ENCODE measurements at regions not wholly inside any gene's neighbourhood (a gene's known extent, or its start where the extent isn't known, plus 50 kb on each side); places are given as distances from the start of the nearest gene placed in this dataset.

DNA sequence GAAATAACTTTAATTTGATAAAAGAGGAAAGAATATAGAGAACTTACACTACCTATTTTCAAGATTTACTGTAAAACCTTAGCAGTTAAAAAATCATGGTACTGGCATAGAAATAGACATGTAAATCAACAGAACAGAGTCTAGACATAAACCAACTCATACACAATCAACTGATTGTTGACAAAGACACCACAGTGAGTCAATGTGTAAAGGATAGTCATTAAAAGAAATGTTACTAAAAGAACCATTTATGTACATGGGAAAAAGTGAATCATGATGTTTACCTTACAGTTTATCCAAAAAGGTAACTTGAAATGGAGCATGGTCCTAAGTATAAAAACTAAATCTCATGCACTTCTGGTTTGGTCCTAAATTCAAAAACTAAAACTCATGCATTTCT, 847.4 kb downstream of the IGSF11 start:
- H3K36me3 ChIP-seq (replicated peaks in 1 of 2; ENCODE audit: control insufficient read depth in 1 of 2, insufficient read depth in 2 of 2, low read length in 1 of 2) = no peaks in the 10 kb centered on the region
- no peaks in the 10 kb centered on the region; the same call in 1 of the 2 replicates for H3K9me3 ChIP-seq
- H3K4me3 ChIP-seq (ENCODE audit: low read depth in 2 of 2, low read length in 1 of 2) = no peak overlapping the region
- no peak overlapping the region for H3K9ac ChIP-seq
- no peaks in the 10 kb centered on the region for H3K9me2 ChIP-seq
- no peaks in the 10 kb centered on the region for H3F3A ChIP-seq (replicated peaks; ENCODE audit: insufficient read depth)
- no peaks in the 10 kb centered on the region for H4K20me1 ChIP-seq (ENCODE audit: insufficient read depth)
- POLR2A ChIA-PET = no interaction called here
- no peak overlapping the region for H3K4me2 ChIP-seq
- CTCF ChIA-PET = no interaction called here
- no peak overlapping the region for H3K27ac ChIP-seq (ENCODE audit: low read depth in 2 of 2, low read length in 1 of 2)
- TF ChIP-seq FOSL2 (IDR thresholded peaks at IDR 0.05; ENCODE audit: borderline replicate concordance, low read depth) (no peak), YY1 (IDR thresholded peaks at IDR 0.05; ENCODE audit: low read depth) (no peak), RAD21 (IDR thresholded peaks at IDR 0.05; ENCODE audit: low read length) (no peak), FOXJ3 (CRISPR knock-in tag; IDR thresholded peaks at IDR 0.05) (no peak), REST (IDR thresholded peaks at IDR 0.05; ENCODE audit: low read depth, low read length) (no peak), ZBTB33 (IDR thresholded peaks at IDR 0.05; ENCODE audit: borderline replicate concordance, low read depth) (no peak), MXI1 (IDR thresholded peaks at IDR 0.05; ENCODE audit: low read depth, low read length) (no peak), EZH2phosphoT487 (IDR thresholded peaks at IDR 0.05; ENCODE audit: borderline replicate concordance, low read depth) (no peak), TEAD4 (IDR thresholded peaks at IDR 0.05; ENCODE audit: borderline replicate concordance, insufficient read depth) (no peak), GATA2 (CRISPR knock-in tag; IDR thresholded peaks at IDR 0.05) (no peak), GABPA (IDR thresholded peaks at IDR 0.05; ENCODE audit: low read depth) (no peak), TAF1 (IDR thresholded peaks at IDR 0.05; ENCODE audit: borderline replicate concordance, low read depth, low read length) (no peak), EP300 (IDR thresholded peaks at IDR 0.05; ENCODE audit: borderline replicate concordance in 1 of 2, low read depth in 1 of 2, low read length in 1 of 2) (no peak)
- TF ChIP-seq, protein P1, sequence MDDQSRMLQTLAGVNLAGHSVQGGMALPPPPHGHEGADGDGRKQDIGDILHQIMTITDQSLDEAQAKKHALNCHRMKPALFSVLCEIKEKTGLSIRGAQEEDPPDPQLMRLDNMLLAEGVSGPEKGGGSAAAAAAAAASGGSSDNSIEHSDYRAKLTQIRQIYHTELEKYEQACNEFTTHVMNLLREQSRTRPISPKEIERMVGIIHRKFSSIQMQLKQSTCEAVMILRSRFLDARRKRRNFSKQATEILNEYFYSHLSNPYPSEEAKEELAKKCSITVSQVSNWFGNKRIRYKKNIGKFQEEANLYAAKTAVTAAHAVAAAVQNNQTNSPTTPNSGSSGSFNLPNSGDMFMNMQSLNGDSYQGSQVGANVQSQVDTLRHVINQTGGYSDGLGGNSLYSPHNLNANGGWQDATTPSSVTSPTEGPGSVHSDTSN (IDR thresholded peaks at IDR 0.05) = no peak
- no peak overlapping the region for H2AFZ ChIP-seq (ENCODE audit: low read depth)
- H3K27me3 ChIP-seq (ENCODE audit: insufficient read depth) = no peaks in the 10 kb centered on the region
- H3K4me1 ChIP-seq (ENCODE audit: control insufficient read depth in 1 of 2, insufficient read depth in 2 of 2, low read depth in 1 of 2, low read length in 1 of 2) = no peaks in the 10 kb centered on the region
- no peaks in the 10 kb centered on the region for H3K79me2 ChIP-seq (ENCODE audit: insufficient read depth)
- DNase-seq = no peak
